Posterior cingulate gyrus (tissue), 11 donors: ENCODE measurements at regions not wholly inside any gene's neighbourhood (a gene's known extent, or its start where the extent isn't known, plus 50 kb on each side); places are given as distances from the start of the nearest gene placed in this dataset.

ENCODE experiments used
- DNase-seq, 10 donors: peaks; one replicate each; pipeline versions ENCODE4 v3.0.0 to v3.0.0-alpha.2; 2020 to 2021; ENCODE audit warnings: mixed read lengths in 3 of 10
- intact Hi-C: fragments of 100-400 bp; cut with DNase I; formaldehyde crosslinking; loops from one replicate; pipeline ENCODE4 v1.15.1; 2023

DNA sequence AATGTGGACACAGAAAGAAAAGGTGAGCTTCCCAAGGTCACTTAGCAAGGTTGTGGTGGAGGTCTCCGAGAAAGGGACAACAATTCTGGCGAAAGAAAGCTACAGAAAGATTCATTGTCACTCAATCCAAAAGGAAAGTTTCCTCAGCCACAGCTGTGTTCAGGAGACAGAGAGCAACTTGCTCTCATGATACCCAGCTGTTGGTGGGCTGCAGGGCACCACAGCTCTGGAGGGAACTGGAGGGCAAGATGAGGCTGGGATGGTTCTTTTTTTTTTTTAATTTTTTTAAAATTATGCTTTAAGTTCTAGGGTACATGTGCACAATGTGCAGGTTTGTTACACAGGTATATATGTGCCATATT, 50.7 kb upstream of the VTCN1 start:
- intact Hi-C loops, result no loop called here
- DNase-seq, result no peak

DNA sequence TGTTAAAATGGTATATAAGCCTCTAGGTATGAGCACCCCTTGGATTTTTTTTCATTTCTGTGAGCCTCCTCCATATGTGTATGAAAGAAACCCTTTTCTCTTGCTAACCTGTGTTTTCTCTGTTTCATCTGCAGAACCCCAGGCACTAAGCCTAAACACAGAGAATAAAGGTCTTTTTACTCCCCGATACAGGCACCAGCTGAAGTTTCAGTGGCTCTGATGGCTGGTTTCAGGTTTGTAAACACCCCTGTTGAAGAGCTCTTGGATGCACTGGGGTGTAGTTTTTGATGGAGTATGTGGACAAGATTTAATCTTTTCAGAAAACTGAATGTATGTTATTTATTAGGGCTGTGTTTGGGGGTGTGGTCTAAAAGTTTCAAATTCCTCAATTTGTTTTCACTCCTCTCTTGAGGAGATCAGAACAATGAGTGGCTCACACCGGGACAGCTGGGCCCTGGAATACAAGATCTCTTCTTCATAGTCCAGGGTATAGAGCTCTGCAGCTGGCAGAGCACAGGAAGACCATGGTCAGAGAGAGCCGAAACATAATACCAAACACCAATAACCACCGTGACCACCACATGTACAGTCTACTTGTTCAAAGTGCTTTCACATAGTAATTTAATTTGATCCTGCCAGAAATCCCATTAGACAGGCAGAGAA, 50.2 kb upstream of the VTCN1 start:
- DNase-seq, result no peak
- intact Hi-C loops, result no loop called here
